Esophagus muscularis mucosa (tissue), 3 donors: ENCODE measurements at regions not wholly inside any gene's neighbourhood (a gene's known extent, or its start where the extent isn't known, plus 50 kb on each side); places are given as distances from the start of the nearest gene placed in this dataset.

Experiments used
- CTCF ChIP-seq, 3 experiments: fragments of 200-600 bp in 2 of 3; fragments of 450-650 bp in 1 of 3; sonication (generic) in 2 of 3; IDR thresholded peaks; one replicate each; pipeline ENCODE4 v1.5.1; 2017 to 2019; ENCODE audit warnings: antibody characterized with exemption in 3 of 3, mild to moderate bottlenecking in 2 of 3, moderate library complexity in 1 of 3
- POLR2A ChIP-seq: fragments of 450-650 bp; IDR thresholded peaks from one replicate; pipeline ENCODE4 v1.6.1; 2017; ENCODE audit warnings: antibody characterized with exemption, moderate library complexity, mild to moderate bottlenecking, low read depth
- POLR2AphosphoS5 ChIP-seq, 2 donors: sonication (generic); formaldehyde crosslinking; IDR thresholded peaks; one replicate each; pipeline ENCODE4 v1.6.1; 2017; ENCODE audit warnings: antibody characterized with exemption in 2 of 2

- no peak for TF ChIP-seq CTCF (IDR thresholded peaks at IDR 0.05)
- no peak for TF ChIP-seq POLR2AphosphoS5 (IDR thresholded peaks at IDR 0.05)
- TF ChIP-seq POLR2A: no peak
Measured at GRCh38 chr20:61047515-61047914, 204.5 kb upstream of the CDH4 start.
